Testis (tissue), 2 donors: ENCODE measurements at regions not wholly inside any gene's neighbourhood (a gene's known extent, or its start where the extent isn't known, plus 50 kb on each side); places are given as distances from the start of the nearest gene placed in this dataset.

ENCODE experiments used
- DNase-seq: peaks from one replicate; pipeline ENCODE4 v3.0.0-alpha.2; 2019
- H3K27ac ChIP-seq, 2 donors: fragments of 200-600 bp; sonication (generic); one replicate each; pipeline ENCODE4 v1.5.1; 2019
- H3K27me3 ChIP-seq: fragments of 200-600 bp; sonication (generic); one replicate; pipeline ENCODE4 v1.5.1; 2019
- H3K36me3 ChIP-seq: fragments of 200-600 bp; sonication (generic); one replicate; pipeline ENCODE4 v1.5.1; 2017; ENCODE audit warnings: low read depth; ENCODE audit errors: missing control alignments
- H3K4me1 ChIP-seq: fragments of 200-600 bp; sonication (generic); one replicate; pipeline ENCODE4 v1.5.1; 2019
- H3K4me3 ChIP-seq, 2 donors: fragments of 200-600 bp; sonication (generic); one replicate each; pipeline ENCODE4 v1.5.1; 2017 to 2019
- H3K9me3 ChIP-seq: fragments of 200-600 bp; sonication (generic); one replicate; pipeline ENCODE4 v1.5.1; 2017
- POLR2A ChIP-seq: fragments of 450-650 bp; IDR thresholded peaks from one replicate; pipeline ENCODE4 v1.6.1; 2017; ENCODE audit warnings: antibody characterized with exemption, mild to moderate bottlenecking, moderate library complexity
- WGBS, 2 donors: methylation state at CpG; one replicate each; pipeline ENCODE4 v1.1.5; 2018; 5-methylcytosine and 5-hydroxymethylcytosine counted together
- intact Hi-C: fragments of 100-400 bp; cut with DNase I; formaldehyde crosslinking; loops from one replicate; pipeline ENCODE4 v1.15.1; 2023; ENCODE audit warnings: low total_unique reads
- TF ChIP-seq, protein P1 (sequence below), 3 experiments: fragments of 450-650 bp in 2 of 3; fragments of 200-600 bp in 1 of 3; sonication (generic) in 1 of 3; IDR thresholded peaks; one replicate each; pipeline ENCODE4 v1.5.1; 2016 to 2019; ENCODE audit warnings: antibody characterized with exemption in 3 of 3, mild to moderate bottlenecking in 2 of 3, moderate library complexity in 1 of 3

DNA sequence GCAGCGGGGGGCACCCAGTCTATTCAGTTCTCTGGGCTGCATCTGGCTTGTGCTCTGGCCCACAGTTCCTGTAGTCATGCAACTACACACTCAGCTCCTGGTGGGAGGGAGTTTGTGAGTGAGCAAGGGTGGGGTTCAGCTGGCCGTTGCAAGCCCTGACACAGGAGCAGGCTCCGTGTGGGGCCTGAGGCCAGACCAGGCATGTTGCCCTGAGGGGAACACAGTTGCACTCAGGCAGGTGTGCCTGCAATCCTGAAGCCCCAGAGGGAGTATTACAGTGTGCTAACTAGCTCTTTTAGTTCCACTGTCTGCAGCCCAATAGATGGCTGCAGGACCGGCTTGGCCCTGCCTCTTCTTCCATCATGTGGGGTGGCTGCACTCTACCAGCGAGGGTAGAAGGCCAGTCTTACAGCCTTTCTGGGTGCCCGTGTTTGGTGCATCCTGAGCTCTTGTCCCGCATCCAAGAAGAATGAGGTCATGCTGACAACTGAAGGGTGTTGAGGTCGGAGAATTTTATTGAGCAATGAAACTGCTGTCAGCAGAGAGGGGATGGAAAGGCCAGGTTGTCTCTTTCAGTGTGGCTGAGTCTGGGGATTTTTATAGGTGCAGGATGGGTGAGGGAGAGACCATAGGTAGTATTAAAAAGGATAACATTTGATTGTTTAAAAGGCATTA lies 49.9 kb upstream of the ELAC2 start:
- TF ChIP-seq, protein P1, sequence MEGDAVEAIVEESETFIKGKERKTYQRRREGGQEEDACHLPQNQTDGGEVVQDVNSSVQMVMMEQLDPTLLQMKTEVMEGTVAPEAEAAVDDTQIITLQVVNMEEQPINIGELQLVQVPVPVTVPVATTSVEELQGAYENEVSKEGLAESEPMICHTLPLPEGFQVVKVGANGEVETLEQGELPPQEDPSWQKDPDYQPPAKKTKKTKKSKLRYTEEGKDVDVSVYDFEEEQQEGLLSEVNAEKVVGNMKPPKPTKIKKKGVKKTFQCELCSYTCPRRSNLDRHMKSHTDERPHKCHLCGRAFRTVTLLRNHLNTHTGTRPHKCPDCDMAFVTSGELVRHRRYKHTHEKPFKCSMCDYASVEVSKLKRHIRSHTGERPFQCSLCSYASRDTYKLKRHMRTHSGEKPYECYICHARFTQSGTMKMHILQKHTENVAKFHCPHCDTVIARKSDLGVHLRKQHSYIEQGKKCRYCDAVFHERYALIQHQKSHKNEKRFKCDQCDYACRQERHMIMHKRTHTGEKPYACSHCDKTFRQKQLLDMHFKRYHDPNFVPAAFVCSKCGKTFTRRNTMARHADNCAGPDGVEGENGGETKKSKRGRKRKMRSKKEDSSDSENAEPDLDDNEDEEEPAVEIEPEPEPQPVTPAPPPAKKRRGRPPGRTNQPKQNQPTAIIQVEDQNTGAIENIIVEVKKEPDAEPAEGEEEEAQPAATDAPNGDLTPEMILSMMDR (IDR thresholded peaks at IDR 0.05) = no peak
- no peak for TF ChIP-seq POLR2A
- H3K4me1 ChIP-seq = no peaks in the 10 kb centered on the region
- DNase-seq = no peak
- H3K9me3 ChIP-seq = no peaks in the 10 kb centered on the region
- intact Hi-C loops = no loop called here
- no peak overlapping the region for H3K4me3 ChIP-seq
- H3K27ac ChIP-seq = no peak overlapping the region
- H3K27me3 ChIP-seq = no peaks in the 10 kb centered on the region
- WGBS, 2 donors = 69 to 80% methylated on average over 7 to 8 of the region's 8 CpGs
- no peaks in the 10 kb centered on the region for H3K36me3 ChIP-seq
